Heart left ventricle (tissue), 16 donors: ENCODE measurements at regions not wholly inside any gene's neighbourhood (a gene's known extent, or its start where the extent isn't known, plus 50 kb on each side); places are given as distances from the start of the nearest gene placed in this dataset.
A peak's percentile ranks its signal among the peaks of the same experiment; 100 is the strongest.
"Not testable (repeated sequence)": the region's sequence is repeated elsewhere in the genome, so short reads cannot be mapped to it uniquely, and the experiment has no call there.

ENCODE experiments used
- ATAC-seq, 4 donors: fragments of 200-7000 bp; cut with Tn5 transposase; one replicate each; pipeline ENCODE4 v1.9.1; 2020 to 2022; ENCODE audit warnings: moderate library complexity in 4 of 4, mild to moderate bottlenecking in 3 of 4, moderate number of reproducible peaks in 1 of 4
- DNase-seq, 5 donors: peaks; one replicate each; pipeline ENCODE4 v3.0.0-alpha.2; 2020
- H3K27ac ChIP-seq, 12 donors: fragments of 200-600 bp; sonication (generic) in 4 of 12; one replicate each; pipeline versions ENCODE4 v1.5.0 to v1.8.0; 2016 to 2022; ENCODE audit warnings: mild to moderate bottlenecking in 2 of 12
- H3K27me3 ChIP-seq, 9 donors: fragments of 200-600 bp; sonication (generic) in 2 of 9; one replicate each; pipeline versions ENCODE4 v1.5.1 to v1.8.0; 2016 to 2022; ENCODE audit warnings: mild to moderate bottlenecking in 3 of 9
- H3K36me3 ChIP-seq, 9 donors: fragments of 200-600 bp; sonication (generic) in 2 of 9; one replicate each; pipeline versions ENCODE4 v1.5.0 to v1.8.0; 2018 to 2022; ENCODE audit warnings: mild to moderate bottlenecking in 2 of 9
- H3K4me1 ChIP-seq, 12 donors: fragments of 200-600 bp; sonication (generic) in 4 of 12; one replicate each; pipeline versions ENCODE4 v1.5.0 to v1.8.0; 2016 to 2022; ENCODE audit warnings: mild to moderate bottlenecking in 3 of 12
- H3K4me3 ChIP-seq, 12 donors: fragments of 200-600 bp; sonication (generic) in 4 of 12; one replicate each; pipeline versions ENCODE4 v1.5.0 to v1.8.0; 2017 to 2022; ENCODE audit warnings: mild to moderate bottlenecking in 9 of 12, moderate library complexity in 4 of 12
- H3K9me3 ChIP-seq, 12 donors: fragments of 200-600 bp; sonication (generic) in 4 of 12; one replicate each; pipeline versions ENCODE4 v1.5.0 to v1.8.0; 2016 to 2022; ENCODE audit warnings: mild to moderate bottlenecking in 1 of 12
- POLR2A ChIP-seq, 2 donors: fragments of 450-650 bp; IDR thresholded peaks; one replicate each; pipeline ENCODE4 v1.6.1; 2017; ENCODE audit warnings: antibody characterized with exemption in 2 of 2, mild to moderate bottlenecking in 2 of 2, moderate library complexity in 2 of 2
- WGBS, 4 donors: extraction: QIAGEN DNeasy Blood & Tissue Kit in 2 of 4; methylation state at CpG; one replicate each; pipeline versions ENCODE4 v1.1.5 to v1.1.7; 2013 to 2018; 5-methylcytosine and 5-hydroxymethylcytosine counted together
- intact Hi-C, 10 donors: fragments of 100-400 bp; cut with DNase I; formaldehyde crosslinking; loops; one replicate each; pipeline versions ENCODE4 v1.11.1 to v1.14.2; 2022
- TF ChIP-seq, protein P1 (sequence below), 12 donors: fragments of 200-600 bp; sonication (generic) in 4 of 12; IDR thresholded peaks; one replicate each; pipeline versions ENCODE4 v1.5.0 to v1.8.0; 2018 to 2022; ENCODE audit warnings: antibody characterized with exemption in 12 of 12, mild to moderate bottlenecking in 5 of 12
- donor health status: ischemic (EF 13 %, LVEDD 7.1; RV severe dilation, severe dysfunction).
- donor health status: healthy with polysubstance abuse.
- donor health status: DM: no; HTN: yes; CAD: no.
- donor health status: DM: no; HTN: no; CAD: no.
- donor health status: ischemic (EF 25% LVEDD 6.9; RV normal size, moderate dysfunction).
- donor health status: ischemic (EF 25% LVEDD 5.7; RV mildly dilated, moderate dysfunction).
- donor health status: healthy.
- donor health status: DM: yes; HTN: yes; CAD: no.
- donor health status: ischemic (EF 35%, LVEDD 5.7; RV mildly dilated, moderate dysfunction).
- donor health status: nonischemic (EF 11% LVEDD 7.7; RV severe dilation, severe dysfunction).
- donor health status: DM: yes; HTN: yes; CAD: no.
- donor health status: PGD.
- donor health status: ischemic (EF 29% LVEDD 5.4; RV normal size, mild dysfunction).
- donor health status: nonischemic (EF 23%, LVEDD 6.1; RV moderate dilation, normal function).

DNA sequence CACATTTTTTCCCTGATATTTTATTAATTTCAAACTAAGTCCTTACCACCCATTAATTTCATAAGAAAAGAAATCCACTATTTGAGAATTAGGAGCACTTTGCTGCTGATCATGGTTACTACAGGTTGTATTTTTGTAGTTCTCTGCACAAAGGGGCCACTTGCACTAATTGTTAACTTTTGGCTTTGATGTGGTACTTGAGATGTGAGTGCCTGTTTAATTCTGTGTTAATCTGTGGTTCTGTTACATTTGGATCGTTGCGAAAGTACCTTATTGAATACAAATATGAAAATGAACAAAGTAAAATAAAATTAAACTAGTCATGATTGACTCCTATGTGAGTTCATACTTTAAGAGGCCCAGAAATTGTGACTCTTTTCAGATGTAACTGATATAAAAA, 374.9 kb upstream of the RGS6 start:
- Histone ChIP-seq H3K9me3 (no peaks in the 10 kb centered on the region), H3K36me3 (no peaks in the 10 kb centered on the region), H3K4me3 (no peak overlapping the region), H3K27me3 (no peaks in the 10 kb centered on the region), H3K4me1 (peaks cover 0 to 20% (median 0%) of the 10 kb centered on the region in 12 donors), H3K27ac (no peak overlapping the region)
- intact Hi-C loops, result no loop called here
- DNase-seq, result no peak
- no peak for ATAC-seq
- 91 to 98% (median 96%) methylated on average over 2 of the region's 2 CpGs for WGBS, 4 donors
- TF ChIP-seq, protein P1, sequence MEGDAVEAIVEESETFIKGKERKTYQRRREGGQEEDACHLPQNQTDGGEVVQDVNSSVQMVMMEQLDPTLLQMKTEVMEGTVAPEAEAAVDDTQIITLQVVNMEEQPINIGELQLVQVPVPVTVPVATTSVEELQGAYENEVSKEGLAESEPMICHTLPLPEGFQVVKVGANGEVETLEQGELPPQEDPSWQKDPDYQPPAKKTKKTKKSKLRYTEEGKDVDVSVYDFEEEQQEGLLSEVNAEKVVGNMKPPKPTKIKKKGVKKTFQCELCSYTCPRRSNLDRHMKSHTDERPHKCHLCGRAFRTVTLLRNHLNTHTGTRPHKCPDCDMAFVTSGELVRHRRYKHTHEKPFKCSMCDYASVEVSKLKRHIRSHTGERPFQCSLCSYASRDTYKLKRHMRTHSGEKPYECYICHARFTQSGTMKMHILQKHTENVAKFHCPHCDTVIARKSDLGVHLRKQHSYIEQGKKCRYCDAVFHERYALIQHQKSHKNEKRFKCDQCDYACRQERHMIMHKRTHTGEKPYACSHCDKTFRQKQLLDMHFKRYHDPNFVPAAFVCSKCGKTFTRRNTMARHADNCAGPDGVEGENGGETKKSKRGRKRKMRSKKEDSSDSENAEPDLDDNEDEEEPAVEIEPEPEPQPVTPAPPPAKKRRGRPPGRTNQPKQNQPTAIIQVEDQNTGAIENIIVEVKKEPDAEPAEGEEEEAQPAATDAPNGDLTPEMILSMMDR (IDR thresholded peaks at IDR 0.05), result no peak
- no peak for TF ChIP-seq POLR2A (IDR thresholded peaks at IDR 0.05)

GRCh38 chr14:71558943-71559342, 373.3 kb upstream of the RGS6 start:
- peaks cover 0 to 20% (median 0%) of the 10 kb centered on the region in 12 donors for H3K4me1 ChIP-seq
- DNase-seq, intact Hi-C loops, H3K9me3 ChIP-seq, H3K4me3 ChIP-seq, H3K36me3 ChIP-seq, H3K27ac ChIP-seq, H3K27me3 ChIP-seq, ATAC-seq: not testable (repeated sequence)
- 92 to 97% (median 97%) methylated on average over 10 of the region's 10 CpGs for WGBS, 4 donors

DNA sequence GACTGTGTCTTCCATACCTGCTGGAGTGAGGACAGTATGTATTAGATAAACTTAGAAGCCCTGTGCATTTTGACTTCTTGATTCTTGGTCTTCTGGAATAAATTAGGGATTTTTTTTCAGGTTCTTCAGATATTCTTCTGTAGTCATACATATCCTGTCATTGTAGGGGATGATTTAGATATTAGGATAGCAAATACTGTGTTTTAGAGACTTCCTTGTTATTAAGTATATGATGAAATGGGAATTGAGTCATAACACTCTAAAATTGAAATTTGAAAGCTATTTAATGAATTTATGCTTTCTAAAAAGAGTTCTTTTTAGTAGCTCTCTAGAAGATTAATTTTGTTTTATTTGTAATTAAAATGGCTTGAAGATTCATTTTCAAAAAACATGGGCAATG, 371.5 kb upstream of the RGS6 start:
- ATAC-seq (no peak), DNase-seq (no peak)
- Histone ChIP-seq H3K4me3 (no peak overlapping the region), H3K27ac (no peak overlapping the region), H3K9me3 (no peaks in the 10 kb centered on the region), H3K36me3 (no peaks in the 10 kb centered on the region), H3K4me1 (peaks cover 0 to 7% (median 0%) of the 10 kb centered on the region in 12 donors), H3K27me3 (no peaks in the 10 kb centered on the region)
- TF ChIP-seq, protein P1 (IDR thresholded peaks at IDR 0.05), result no peak
- no peak for TF ChIP-seq POLR2A (IDR thresholded peaks at IDR 0.05)
- intact Hi-C loops, result no loop called here

DNA sequence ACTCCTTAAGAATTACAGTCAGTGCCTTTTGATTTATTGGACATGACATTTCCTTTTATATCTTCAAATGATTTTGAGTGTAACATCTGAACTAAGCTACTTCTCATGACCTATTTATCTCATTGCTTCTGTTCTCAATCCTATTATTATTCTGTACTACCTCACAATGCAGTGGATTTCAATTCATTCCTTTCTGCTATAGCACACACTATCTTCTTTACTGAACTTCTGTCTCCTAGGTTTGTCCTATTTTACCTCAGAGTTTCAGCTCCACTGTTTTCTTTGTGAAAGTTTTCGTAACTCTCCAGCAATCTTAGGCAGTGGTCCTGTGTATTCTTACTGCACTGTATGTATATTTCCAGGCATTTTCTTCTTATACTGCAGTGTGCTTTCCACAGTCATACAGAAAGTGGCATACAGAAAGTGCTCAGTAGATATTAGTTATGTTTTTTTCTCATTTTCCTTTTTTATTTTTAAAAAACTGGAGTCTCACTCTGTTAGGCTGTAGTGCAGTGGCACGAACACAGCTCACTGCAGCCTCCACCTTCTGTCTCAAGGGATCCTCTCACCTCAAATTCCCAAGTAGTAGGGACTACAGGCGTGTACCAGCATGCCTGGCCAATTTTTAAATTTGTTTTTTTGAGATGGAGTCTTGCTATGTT, 368.6 kb upstream of the RGS6 start:
- Histone ChIP-seq H3K9me3 (no peaks in the 10 kb centered on the region), H3K4me3 (no peak overlapping the region), H3K27me3 (no peaks in the 10 kb centered on the region), H3K27ac (no peak overlapping the region), H3K4me1 (peaks cover 0 to 14% (median 0%) of the 10 kb centered on the region in 12 donors), H3K36me3 (no peaks in the 10 kb centered on the region)
- TF ChIP-seq, protein P1 (IDR thresholded peaks at IDR 0.05), result no peak
- TF ChIP-seq POLR2A (IDR thresholded peaks at IDR 0.05), result no peak
- no peak for ATAC-seq
- WGBS, 4 donors, result 63 to 66% (median 65%) methylated on average over 3 of the region's 3 CpGs
- intact Hi-C loops, result no loop called here
- no peak for DNase-seq

DNA sequence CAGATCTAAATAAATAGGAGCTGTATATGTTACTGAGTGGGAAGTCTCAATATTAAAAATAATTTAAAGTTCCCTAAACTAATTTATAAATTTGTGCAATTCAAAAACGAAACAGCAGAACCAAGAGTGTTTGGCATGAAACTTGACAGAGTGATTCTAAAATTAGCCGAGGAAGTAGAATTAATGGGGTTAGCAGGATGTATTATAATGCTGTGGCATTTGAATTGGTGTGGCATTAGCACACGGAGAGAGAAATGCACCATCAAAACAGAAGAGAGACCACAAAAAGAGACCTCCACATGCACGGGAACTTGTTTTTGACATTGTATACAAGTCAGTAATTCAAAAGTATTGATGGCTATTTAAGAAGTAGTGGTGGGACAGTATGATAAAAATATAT, 366.0 kb upstream of the RGS6 start:
- intact Hi-C loops, result no loop called here
- H3K9me3 ChIP-seq, result no peaks in the 10 kb centered on the region
- no peak overlapping the region for H3K27ac ChIP-seq
- no peaks in the 10 kb centered on the region for H3K27me3 ChIP-seq
- peak overlapping the region in 1 of 12 donors; percentile 4 for H3K4me3 ChIP-seq
- no peaks in the 10 kb centered on the region for H3K36me3 ChIP-seq
- DNase-seq (no peak), ATAC-seq (no peak)
- H3K4me1 ChIP-seq, result peaks cover 0 to 14% (median 0%) of the 10 kb centered on the region in 12 donors
- WGBS, 4 donors, result 27 to 30% (median 28%) methylated on average over 4 of the region's 4 CpGs
- TF ChIP-seq POLR2A (IDR thresholded peaks at IDR 0.05), result no peak
- TF ChIP-seq, protein P1 (IDR thresholded peaks at IDR 0.05), result no peak

- H3K36me3 ChIP-seq, intact Hi-C loops, H3K27ac ChIP-seq, DNase-seq, H3K4me3 ChIP-seq, ATAC-seq, H3K27me3 ChIP-seq, H3K9me3 ChIP-seq: not testable (repeated sequence)
- WGBS, 4 donors, result 96 to 100% (median 97%) methylated on average over 2 of the region's 2 CpGs
- H3K4me1 ChIP-seq, result peaks cover 0 to 14% (median 0%) of the 10 kb centered on the region in 12 donors
Measured at GRCh38 chr14:71567499-71568133, 364.6 kb upstream of the RGS6 start.
